ENCODE measurements at regions not wholly inside any gene's neighbourhood (a gene's known extent, or its start where the extent isn't known, plus 50 kb on each side); places are given as distances from the start of the nearest gene placed in this dataset.

GRCh38 chr6:119542037-119542436 is 192.5 kb upstream of the MAN1A1 start:
- intact Hi-C loops (cut with DNase I): no loop called here
- no peak overlapping the region for H3K4me3 ChIP-seq
- TF ChIP-seq CTCF (IDR thresholded peaks at IDR 0.05): no peak
- no peak for ATAC-seq
- H3K4me1 ChIP-seq: no peaks in the 10 kb centered on the region
- no peaks in the 10 kb centered on the region for H3K27me3 ChIP-seq
- no peak overlapping the region for H3K27ac ChIP-seq
- DNase-seq: no peak
- no peaks in the 10 kb centered on the region for H3K9me3 ChIP-seq
- no peaks in the 10 kb centered on the region for H3K36me3 ChIP-seq

DNA sequence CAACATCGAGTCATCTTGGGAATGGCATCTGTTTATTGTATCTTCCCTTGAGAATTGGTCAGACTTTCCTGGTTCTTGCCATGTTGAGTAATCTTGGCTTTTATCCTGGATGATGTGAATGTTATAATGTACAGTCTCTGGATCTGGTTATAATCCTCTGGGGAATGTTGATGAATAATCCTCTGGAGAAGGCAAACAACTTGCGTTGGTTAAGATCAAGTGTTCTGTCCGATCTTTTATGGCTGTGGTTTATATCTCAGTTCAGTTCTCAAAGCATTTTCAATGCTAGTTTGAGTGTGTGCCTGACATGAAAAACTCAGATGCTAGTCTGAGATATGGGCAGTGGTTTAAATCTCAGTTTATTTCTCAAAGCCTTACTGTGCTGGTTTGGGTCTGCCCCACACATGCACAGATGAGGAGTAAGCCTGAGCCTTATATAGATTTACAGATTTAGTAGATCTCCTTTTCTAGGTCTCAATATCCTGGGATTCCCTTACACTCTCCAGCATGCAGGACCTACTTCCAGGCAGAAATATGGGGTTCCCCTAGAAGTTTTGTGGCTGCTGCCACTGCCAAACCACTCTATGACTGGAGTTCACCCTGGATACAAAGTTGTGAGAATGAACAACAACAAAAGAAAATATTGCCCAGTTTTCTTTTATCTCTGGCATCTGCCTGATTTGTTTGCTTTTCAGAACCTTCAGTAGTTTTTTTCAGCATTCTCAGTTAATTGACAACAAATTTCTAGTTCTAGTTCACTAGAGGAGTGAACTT is 191.8 kb upstream of the MAN1A1 start:
- ATAC-seq: peak; percentile 21
- H3K27me3 ChIP-seq: no peaks in the 10 kb centered on the region
- no peaks in the 10 kb centered on the region for H3K36me3 ChIP-seq
- intact Hi-C loops (cut with DNase I): no loop called here
- no peak overlapping the region for H3K27ac ChIP-seq
- no peak overlapping the region for H3K4me3 ChIP-seq
- TF ChIP-seq CTCF (IDR thresholded peaks at IDR 0.05): no peak
- no peaks in the 10 kb centered on the region for H3K4me1 ChIP-seq
- DNase-seq: no peak
- H3K9me3 ChIP-seq: no peaks in the 10 kb centered on the region

DNA sequence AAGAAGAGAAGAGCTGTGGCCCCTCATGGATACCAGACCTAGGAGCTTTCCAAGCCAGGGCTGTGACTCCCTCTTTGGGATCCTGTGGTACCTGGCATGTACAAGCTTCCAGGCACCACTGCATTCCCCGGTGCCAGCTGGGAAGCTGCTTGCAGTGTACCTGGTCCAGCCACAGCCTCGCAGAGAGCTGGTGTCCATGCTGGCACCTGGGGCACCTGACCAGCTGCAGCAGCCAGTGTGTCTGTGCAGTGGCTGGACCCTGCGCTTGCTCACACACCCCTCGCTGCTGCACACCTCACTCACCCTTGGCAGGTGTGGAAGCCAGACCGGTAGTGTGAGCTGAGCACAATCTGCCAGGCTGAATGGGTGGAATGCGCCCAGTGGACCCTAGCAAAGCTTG is 190.9 kb upstream of the MAN1A1 start:
- Histone ChIP-seq H3K36me3 (no peaks in the 10 kb centered on the region), H3K27ac (no peak overlapping the region), H3K4me3 (no peak overlapping the region), H3K9me3 (no peaks in the 10 kb centered on the region), H3K4me1 (no peaks in the 10 kb centered on the region), H3K27me3 (no peaks in the 10 kb centered on the region)
- intact Hi-C loops (cut with DNase I): no loop called here
- no peak for TF ChIP-seq CTCF (IDR thresholded peaks at IDR 0.05)
- ATAC-seq (peak; percentile 38), DNase-seq (no peak)

DNA sequence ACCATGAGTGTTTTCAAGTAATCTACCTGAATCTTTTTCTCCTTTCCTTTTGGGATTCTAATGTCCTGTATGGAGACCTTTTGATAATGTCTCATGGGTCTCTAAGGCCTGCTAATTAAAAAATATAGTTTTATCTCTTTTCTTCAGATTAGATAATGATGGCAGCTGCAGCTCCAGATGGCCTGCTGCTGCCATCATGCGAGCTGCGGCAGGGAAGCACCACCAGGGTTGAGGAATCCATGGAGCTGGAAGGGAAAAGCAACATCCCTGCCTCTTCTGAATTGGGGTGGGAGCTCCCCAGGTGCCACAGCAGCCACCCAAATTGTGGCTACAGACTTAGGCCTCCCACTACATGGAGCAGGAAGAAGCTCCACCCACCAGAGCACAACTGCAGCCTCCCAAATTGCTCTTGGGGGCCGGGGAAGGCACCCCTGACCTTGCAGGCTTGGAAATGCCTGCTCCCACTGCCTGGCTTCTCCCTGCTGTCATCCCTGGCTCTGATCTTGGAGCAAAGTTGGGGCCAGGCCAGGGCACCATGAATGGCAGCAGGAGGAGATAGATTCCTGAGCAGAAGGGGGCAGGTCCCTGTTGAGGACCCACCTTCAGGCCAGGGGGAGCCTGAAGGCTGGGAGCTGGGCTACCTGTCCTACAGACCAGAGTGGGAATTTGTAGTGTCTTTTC is 189.6 kb upstream of the MAN1A1 start:
- intact Hi-C loops (cut with DNase I): no loop called here
- H3K4me3 ChIP-seq: no peak overlapping the region
- no peaks in the 10 kb centered on the region for H3K4me1 ChIP-seq
- ATAC-seq (no peak), DNase-seq (no peak)
- no peaks in the 10 kb centered on the region for H3K36me3 ChIP-seq
- H3K27ac ChIP-seq: no peak overlapping the region
- no peaks in the 10 kb centered on the region for H3K9me3 ChIP-seq
- H3K27me3 ChIP-seq: no peaks in the 10 kb centered on the region
- TF ChIP-seq CTCF (IDR thresholded peaks at IDR 0.05): no peak

DNA sequence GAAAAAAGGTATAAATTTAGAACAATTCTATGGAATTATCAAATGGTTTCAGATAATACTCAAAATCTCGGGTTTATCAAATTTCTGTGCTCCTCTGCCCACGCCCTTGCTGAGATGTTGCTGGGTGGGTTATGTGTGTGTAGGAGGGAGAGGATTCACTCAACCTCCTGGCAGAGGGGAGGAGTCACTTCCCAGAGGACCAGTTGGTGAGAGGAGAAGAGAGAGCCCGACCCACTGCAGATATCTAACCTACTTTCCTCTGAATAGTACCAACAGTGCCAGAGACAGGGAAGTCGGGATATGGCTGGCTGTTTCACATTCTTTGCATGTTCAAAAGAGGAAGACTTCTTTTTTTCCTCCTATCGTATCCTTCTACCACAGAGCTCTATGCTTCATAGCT is 187.1 kb upstream of the MAN1A1 start:
- no peak for TF ChIP-seq CTCF (IDR thresholded peaks at IDR 0.05)
- Histone ChIP-seq H3K9me3 (no peaks in the 10 kb centered on the region), H3K36me3 (no peaks in the 10 kb centered on the region), H3K4me1 (no peaks in the 10 kb centered on the region), H3K27me3 (no peaks in the 10 kb centered on the region), H3K27ac (no peak overlapping the region), H3K4me3 (no peak overlapping the region)
- no peak for DNase-seq
- intact Hi-C loops (cut with DNase I): no loop called here
- ATAC-seq: no peak

All from upper lobe of right lung (tissue), 1 donor.